ENCODE measurements at regions not wholly inside any gene's neighbourhood (a gene's known extent, or its start where the extent isn't known, plus 50 kb on each side); places are given as distances from the start of the nearest gene placed in this dataset.
"Not testable (repeated sequence)": the region's sequence is repeated elsewhere in the genome, so short reads cannot be mapped to it uniquely, and the experiment has no call there.

DNA sequence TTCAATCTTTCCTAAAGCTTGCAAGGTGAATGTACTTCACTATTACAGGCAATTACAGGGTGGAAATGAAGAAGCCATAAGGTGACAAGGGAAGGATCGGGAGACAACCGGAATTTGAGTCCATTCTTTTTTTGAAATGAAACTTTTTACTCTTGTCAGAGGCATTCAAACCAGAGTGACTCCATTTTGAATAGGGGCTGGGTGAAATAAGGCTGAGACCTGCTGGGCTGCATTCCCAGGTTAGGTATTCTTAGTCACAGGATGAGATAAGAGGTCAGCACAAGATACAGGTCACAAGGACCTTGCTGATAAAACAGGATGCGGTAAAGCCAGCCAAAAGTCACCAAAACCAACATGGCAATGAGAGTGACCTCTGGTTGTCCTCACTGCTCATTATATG is 363.3 kb downstream of the TYW1 start:
- DNase-seq (ENCODE audit: low read depth) = no peak

DNA sequence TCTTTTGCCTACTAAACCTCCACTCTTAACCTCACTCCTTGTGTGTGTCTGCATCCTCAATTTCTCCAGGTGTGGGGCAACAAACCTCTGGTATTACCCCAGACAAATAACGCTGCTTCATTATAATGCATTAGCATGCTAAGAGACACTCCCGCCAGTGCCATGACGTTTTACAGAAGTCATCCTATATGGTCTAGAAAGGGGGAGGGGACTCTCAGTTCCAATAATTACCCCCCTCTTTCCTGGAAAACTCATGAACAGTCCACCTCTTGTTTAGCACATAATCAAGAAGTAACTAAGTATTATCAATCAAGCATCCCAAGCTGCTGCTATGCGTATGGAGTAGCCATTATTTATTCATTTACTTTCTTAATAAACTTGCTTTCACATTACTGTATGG is 364.5 kb downstream of the TYW1 start:
- DNase-seq (ENCODE audit: low read depth) = no peak

DNA sequence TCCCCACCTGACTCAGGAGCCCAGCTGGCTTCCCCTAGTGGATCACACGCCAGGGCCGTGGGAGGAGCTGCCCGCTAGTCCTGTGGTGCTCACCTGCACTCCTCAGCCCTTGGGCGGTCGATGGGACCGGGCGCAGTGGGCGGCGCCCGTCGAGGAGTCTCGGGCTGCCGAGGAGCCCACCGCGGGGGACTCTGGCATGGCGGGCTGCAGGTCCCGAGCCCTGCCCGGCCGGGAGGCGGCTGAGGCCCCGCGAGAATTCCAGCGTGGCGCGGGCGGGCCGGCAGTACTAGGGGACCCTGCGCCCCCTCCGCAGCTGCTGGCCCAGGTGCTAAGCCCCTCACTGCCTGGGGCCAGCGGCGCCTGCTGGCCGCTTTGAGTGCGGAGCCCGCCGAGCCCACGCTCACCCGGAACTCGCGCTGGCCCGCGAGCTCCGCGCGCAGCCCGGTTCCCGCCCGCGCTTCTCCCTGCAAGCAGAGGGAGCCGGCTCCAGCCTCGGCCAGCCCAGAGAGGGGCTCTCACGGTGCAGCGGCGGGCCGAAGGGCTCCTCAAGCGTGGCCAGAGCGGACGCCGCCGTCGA is 367.9 kb downstream of the TYW1 start:
- DNase-seq (ENCODE audit: low read depth) = no peak

DNA sequence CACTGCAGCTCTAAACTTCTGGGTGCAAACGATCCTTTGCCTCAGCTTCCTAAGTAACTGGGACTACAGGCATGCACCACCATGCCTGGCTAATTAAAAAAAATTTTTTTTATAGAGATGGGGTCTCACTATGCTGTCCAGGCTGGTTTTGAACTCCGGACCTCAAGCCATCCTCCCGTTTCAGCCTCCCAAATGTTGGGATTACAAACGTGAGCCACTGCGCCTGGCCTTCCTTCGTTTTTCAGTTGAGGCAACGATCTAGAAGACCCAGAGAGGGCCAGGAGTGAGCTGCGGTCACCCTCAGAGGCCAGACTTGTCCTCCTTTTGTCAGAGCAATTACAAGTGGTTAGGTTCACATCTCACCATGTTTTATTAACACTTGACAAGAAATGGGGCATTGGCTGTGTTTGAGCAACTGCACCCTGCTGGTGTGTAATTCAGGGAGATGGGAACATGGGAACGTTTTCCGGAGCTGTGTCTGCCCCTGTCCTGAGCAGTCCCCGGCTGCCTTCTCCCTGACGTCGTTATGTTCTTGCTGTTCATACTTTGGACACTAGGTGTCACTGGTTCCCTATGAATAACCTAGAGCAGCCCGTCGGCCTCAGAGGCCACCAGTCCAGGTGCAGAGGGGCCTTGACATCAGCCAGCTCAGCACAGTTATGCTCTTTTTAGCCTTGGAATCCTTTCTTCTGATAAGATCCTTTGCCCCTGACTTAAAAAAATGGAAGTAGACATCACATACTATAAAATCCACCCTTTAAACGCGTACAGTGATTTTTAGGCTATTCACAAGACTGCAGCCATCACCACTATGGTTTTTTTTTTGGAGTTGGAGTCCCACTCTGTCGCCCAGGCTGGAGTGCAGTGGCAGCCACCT is 375.0 kb downstream of the TYW1 start:
- DNase-seq (ENCODE audit: low read depth) = peak; percentile 56

DNA sequence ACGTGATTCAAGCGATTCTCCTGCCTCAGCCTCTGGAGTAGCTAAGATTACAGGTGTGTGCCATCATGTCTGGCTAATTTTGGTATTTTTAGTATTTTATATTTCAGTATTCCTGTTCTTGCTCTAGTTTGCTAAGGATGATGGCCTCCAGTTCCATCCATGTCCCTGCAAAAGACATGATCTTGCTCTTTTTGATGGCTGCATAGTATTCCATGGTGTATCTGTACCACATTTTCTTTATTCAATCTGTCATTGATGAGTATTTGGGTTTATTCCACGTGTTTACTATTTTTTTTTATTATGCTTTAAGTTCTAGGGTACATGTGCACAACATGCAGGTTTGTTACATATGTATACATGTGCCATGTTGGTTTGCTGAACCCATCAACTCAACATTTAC is 376.8 kb downstream of the TYW1 start:
- DNase-seq (ENCODE audit: low read depth) = not testable (repeated sequence)

DNA sequence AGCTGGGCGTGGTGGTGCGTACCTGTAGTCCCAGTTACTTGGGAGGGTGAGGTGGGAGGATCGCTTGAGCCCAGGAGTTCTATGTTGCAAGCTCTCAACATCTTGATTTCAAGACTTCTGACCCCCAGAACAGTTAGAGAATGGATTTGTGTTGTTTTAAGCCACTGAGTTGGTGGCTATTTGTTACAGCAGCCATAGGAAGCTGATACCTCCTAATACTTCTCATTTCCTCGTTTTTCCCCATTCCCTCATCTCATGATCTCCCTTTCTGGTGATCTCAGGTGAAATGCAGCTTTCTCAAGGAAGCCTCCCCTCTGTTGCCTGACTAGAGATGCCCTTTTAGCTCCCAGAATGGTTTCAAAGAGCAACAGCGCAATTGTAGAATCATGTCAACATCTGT is 378.8 kb downstream of the TYW1 start:
- DNase-seq (ENCODE audit: low read depth) = no peak

DNA sequence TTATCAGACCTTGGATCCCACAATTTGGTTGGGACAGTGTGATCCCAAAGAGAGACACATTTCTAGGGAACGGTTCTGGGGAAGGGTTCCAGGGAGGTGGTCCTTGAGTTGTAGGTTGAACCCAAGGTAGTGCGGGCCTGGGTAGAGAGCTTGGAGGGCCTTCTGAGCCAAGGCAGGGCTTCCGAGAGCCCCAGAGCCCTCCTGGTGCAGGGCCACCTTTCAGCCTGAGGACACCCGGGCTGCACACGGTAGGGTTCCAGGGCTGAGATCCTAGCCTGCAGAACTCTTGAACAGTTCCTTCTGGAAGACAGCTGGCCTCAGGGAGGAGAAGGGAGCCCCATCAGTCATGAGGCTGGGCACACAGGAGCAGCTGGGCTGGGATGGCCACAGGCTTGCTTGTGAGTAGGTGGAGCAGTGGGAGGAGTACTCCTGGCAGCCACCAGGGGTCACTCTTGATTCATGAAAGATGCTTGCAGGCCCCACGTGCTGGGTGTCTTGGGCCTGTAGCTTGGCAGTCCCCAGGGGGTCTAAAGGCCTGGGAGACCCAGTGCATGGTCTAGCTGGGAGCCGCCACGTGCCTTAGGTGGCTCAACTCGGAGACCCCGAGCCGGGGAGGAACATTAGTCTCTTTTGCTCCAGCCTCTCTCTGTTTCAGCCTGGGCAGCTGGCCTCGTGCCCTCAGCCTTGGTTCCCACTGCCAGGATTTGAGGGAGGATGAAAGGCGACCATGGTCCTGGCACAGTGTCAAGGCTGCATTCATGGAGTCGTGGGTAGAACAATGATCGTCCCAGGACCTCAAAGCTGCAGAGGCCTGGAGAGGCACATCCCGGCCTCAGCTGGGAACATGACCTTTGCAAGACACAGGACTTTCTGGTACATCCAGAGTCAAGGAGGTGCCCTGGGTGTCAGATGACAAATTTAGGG is 381.6 kb downstream of the TYW1 start:
- peak; percentile 28 for DNase-seq (ENCODE audit: low read depth)

DNA sequence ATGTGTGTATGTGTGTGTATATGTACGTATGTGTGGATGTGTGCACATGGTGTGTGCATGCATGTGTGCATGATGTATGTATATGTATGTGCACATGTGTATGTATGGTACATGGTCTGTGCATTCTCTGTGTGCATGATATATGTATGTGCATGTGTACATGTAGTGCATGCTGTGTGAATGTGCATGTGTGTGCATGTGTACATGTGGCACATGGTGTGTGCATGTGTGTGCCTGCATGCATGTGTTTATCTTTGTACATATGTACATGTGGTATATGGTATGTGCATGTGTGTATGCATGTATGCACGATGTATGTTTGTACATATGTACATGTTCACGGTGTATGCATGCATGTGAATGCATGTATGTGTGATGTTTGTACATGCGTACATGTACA is 383.7 kb downstream of the TYW1 start:
- DNase-seq (ENCODE audit: low read depth) = no peak

DNA sequence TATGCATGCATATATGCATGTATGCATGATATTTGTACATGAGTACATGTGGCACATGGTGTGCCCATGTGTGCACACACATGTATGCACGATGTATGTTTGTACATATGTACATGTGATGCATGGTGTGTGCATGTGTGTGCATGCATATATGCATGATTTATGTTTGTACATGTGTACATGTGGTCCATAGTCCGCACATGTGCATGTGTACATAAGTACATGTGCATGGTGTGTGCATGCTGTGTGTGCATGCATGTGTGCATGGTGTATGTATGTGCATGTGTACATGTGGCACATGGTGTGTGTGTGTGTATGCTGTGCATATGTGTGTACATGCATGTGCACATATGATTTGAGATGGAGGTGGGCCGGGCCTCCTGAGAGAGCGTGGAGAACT is 384.2 kb downstream of the TYW1 start:
- DNase-seq (ENCODE audit: low read depth) = no peak

DNA sequence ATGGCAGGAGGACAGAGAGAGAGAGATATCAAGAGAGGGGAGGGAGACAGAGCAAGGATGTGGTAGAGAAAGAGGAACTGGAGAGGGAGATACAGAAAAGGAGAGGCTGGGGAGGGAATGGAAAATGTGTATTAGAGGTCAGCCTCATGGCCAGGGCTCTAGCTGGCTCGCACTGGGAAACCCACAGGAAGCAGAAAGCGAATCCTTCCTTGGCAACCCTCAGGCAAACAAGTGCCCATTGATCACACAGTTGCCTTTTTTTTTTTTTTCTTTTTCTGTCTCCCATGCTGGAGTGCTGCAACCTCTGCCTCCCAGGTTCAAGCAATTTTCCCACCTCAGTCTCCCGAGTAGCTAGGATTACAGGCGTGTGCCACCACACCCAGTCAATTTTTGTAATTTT is 391.2 kb downstream of the TYW1 start:
- no peak for DNase-seq (ENCODE audit: low read depth)

DNA sequence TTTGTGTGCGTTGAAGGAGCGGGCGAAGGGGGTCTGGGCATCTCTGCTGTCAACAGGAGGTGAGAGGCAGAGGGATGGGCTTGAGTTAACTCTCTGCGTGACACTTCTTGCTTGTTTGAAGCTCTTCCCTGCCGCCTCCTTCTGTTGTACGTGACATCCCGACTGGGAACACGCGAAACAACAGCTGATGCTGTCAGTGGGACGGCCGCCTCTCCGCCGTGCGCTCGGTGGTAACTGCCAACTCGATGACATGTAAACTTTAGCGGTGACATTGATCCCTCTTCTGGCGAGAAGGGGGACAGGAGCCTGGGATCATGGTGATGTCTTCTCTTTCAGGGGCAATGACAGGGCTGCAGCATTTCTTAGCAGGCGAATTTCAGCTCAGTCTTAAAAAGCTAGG is 394.5 kb downstream of the TYW1 start:
- no peak for DNase-seq (ENCODE audit: low read depth)

DNA sequence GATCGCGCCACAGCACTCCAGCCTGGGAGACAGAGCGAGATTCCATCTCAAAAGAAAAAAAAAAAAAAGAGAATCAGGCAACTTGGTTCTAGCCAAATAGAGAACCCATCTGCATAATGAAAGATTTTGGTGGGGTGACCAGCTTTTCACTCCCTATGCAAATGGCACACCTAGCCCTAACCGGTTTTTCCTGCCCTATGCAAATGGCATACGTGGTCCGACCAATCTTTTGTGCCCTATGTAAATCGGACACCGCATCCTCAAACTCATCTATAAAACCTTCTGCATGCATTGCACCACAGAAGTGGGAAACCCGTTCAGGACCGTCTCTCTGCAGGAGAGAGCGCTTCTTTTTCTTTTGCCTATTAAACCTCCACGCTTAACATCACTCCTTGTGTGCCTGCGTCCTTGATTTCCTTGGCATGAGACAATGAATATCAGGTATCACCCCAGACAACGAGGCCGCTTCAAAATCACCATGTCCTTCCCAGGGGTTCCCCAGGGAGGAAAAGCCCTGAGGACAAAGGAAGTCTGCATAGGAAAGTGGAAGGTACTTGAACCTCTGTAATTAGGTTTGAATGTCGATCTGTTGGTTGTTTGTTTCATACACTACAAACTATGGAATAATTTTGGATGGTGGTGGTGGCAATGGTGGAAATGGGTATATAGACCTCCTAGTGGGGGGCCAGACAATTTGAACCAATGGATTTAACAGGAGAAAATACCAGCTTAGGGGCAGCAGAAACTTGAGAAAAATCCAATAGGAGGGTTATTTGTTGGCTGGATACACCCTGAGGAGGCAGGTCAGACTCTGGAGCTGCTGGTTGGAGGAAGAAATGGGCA is 396.2 kb downstream of the TYW1 start:
- no peak for DNase-seq (ENCODE audit: low read depth)

DNA sequence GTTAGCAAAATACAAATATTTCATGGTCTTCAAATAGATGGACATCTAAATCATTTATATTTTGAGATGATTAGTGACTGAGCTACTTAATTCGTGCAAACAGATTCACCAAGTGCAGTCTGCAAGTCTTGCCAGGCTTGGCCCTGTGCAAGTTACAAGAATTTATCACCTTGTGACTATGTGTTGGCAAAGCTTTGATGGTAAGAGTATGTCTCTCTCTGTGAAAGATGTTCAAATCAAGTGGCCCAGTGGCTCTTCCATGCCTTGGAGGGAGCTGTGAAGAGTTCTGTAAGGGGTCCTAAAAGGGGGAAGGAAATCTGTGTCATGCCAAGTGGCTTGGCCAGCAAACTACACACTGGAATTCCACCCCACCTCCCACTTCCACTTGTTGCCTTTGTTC is 397.3 kb downstream of the TYW1 start:
- no peak for DNase-seq (ENCODE audit: low read depth)

DNA sequence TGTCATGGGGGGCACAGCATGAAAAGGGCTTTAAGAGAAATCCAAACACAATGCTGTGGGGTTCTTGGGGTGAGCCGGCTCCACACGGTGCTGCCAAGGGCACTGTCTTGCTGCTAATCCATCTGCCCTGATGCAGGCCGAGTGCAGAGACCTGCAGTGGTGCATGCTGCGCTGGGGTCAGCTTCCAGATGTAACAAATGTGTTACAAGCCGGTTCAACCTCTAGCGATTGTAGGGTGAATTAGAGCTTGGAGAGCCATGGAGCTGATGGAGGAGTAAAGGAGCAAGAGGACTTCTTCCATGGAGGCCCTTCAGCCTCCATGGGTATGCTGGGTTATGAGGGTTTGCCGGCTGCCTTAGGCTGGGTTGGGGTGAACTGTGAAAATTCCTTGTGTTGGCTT is 402.3 kb downstream of the TYW1 start:
- DNase-seq (ENCODE audit: low read depth) = no peak

DNA sequence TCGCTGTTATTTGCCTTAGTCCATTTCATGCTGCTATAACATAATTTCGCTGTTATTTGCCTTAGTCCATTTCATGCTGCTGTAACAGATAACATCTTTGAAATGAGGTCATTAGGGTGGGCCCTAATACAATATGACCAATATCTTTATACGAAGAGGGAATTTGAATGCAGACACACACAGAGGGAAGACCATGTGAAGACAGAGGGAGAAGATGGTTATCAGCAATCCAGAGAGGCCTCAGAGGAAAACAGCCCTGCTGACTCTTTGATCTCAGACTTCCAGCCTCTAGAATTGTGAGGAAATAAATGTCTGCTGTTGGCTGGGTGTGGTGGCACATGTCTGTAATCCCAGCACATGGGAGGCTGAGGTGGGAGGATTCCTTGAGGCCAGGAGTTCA is 404.9 kb downstream of the TYW1 start:
- DNase-seq (ENCODE audit: low read depth) = no peak

DNA sequence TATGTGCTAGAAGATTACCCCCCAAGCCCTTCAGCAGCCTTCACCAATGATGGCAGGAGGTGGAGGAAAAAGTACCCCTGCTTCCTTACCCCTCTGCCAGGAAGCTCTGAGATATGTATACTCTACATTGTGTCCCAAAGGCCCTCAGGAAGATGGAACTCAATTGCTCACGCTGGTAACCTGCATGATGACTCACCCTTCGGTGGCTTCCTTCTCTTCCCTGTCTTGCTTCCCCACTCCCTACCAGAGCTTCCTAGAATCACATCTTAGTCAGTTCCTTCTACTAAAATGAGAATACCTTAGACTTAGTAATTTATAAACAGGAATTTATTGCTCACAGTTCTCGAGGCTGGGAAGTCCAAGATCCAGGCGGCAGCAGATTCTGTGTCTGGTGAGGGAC is 405.6 kb downstream of the TYW1 start:
- DNase-seq (ENCODE audit: low read depth) = no peak

DNA sequence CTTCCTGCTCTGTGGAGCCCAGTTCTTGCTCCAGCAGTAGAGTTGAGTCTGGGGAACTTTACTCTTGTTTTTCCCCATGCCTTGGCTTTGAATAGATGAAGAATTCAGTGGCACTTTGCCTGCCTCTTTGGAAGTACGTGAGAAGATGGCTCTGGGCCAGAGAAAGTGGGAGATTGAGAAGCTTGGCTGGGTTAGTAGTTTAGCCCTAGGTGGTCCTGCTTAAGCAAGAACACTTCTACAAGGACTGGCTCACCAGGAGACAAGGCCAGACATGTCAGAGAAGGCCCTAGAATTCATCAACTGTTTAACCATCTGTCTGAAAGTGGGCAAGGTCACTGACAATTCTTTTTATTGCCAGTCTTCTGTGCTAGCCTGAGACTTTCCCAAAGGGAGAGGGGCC is 410.3 kb downstream of the TYW1 start:
- DNase-seq (ENCODE audit: low read depth) = no peak

DNA sequence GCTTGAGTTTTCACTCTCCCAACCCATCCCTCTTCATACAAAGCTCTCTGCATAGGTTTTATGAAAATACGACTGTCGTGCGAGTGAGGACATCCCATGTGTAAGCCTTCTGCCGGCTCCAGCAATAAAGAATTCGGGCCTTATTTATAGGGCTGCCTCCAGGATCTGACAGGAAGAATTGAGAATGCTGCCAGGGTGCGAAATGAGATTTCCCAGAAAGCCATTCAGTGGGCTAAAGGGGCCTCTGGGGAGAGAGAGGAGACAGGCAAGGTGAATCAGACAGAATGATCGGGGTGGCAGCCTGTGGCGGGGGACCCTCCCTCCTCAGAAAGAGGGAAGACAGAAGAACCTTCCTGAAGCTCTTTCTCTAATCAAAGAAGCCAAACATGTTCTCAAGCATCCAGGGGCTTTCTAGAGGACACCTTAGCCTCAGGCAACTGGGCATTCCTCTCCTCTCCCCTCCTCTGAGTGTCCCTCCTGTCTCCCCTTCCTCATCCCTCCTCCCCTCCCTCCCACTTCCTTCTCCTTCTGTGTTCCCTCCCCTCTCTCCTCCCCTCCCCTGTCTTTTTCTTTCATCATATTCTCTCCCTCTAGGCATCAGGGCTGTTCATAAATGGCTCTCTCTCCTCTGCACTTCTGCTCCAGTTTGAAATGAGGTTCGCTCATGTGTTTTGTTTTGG is 410.9 kb downstream of the TYW1 start:
- no peak for DNase-seq (ENCODE audit: low read depth)

DNA sequence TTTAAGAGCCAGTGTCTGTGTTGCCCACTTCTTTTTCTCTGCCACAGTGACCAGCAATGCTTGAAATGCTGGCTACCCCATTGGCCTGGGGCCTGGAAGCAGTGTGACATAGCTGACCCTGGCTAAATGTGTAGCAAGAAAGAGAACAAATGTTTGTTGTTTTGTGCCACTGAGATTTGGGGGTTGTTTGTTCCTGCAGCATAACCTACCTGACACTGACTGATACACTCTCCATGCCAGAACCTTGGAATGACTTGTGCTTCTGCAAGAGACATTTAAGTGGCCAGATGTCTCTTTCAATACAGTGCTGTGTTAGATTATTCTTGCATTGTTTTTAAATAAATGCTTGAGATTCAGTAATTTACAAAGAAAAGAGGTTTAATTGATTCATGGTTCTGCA is 411.5 kb downstream of the TYW1 start:
- no peak for DNase-seq (ENCODE audit: low read depth)

DNA sequence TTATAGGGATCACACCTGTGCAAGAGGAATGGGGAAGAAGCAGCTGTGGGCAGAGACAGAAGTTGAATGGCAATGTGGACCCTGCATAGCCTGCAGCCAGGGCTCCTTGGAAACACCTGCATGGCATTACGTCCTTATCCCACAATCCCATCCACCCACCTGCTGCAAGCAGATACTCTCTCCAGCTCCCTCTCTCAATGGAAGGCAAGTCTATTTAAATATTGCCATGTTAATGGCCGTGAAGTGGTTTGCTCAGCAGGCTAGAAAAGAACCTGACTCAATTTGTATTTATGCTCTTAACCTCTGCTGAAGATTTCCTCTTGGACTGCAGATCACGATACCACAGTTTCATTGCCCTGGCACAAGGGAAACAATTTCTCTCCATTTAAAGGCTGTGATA is 417.0 kb downstream of the TYW1 start:
- DNase-seq (ENCODE audit: low read depth) = no peak

DNA sequence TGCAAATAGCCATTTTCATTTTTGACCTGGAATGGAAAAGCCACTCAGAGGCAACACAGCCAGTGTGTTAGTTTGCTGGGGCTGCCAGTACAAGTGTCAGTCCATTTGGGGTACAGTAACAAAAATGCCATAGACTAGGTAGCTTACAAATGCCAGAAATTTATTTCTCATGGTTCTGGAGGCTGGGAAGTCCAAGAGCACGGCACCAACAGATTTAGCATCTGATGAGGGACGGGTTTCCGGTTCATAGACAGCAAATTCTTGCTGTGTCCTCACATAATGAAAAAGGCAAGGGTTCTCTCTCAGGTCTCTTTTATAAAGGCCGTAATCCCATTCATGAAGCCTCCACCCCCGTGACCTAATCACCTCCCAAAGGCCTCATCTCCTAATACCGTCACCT is 418.2 kb downstream of the TYW1 start:
- DNase-seq (ENCODE audit: low read depth) = no peak

All from forelimb muscle (tissue), 1 donor.